Parathyroid adenoma (tissue), 2 donors: ENCODE measurements at regions not wholly inside any gene's neighbourhood (a gene's known extent, or its start where the extent isn't known, plus 50 kb on each side); places are given as distances from the start of the nearest gene placed in this dataset.

ENCODE experiments used
- H2AFZ ChIP-seq: fragments of 300-600 bp; sonication (generic); one replicate; pipeline ENCODE4 v1.7.0; 2017; ENCODE audit warnings: antibody characterized with exemption, mild to moderate bottlenecking
- H3K27ac ChIP-seq: fragments of 300-600 bp; sonication (generic); one replicate; pipeline ENCODE4 v1.7.0; 2017
- H3K27me3 ChIP-seq: fragments of 300-600 bp; sonication (generic); one replicate; pipeline ENCODE4 v1.7.0; 2017; ENCODE audit warnings: low read length; ENCODE audit not compliant: control insufficient read depth, insufficient read depth
- H3K36me3 ChIP-seq: fragments of 300-600 bp; sonication (generic); one replicate; pipeline ENCODE4 v1.7.0; 2017; ENCODE audit warnings: low read length; ENCODE audit not compliant: control insufficient read depth, insufficient read depth
- H3K4me1 ChIP-seq: fragments of 300-600 bp; sonication (generic); one replicate; pipeline ENCODE4 v1.7.0; 2017; ENCODE audit warnings: control low read depth
- H3K4me2 ChIP-seq: fragments of 300-600 bp; sonication (generic); one replicate; pipeline ENCODE4 v1.7.0; 2017; ENCODE audit warnings: low read length
- H3K4me3 ChIP-seq: fragments of 300-600 bp; sonication (generic); one replicate; pipeline ENCODE4 v1.7.0; 2017; ENCODE audit warnings: low read depth, low read length
- H3K79me2 ChIP-seq: fragments of 300-600 bp; sonication (generic); one replicate; pipeline ENCODE4 v1.7.0; 2017; ENCODE audit warnings: control low read depth
- H3K9ac ChIP-seq: fragments of 300-600 bp; sonication (generic); one replicate; pipeline ENCODE4 v1.7.0; 2017; ENCODE audit warnings: mild to moderate bottlenecking
- H3K9me3 ChIP-seq: fragments of 300-600 bp; sonication (generic); one replicate; pipeline ENCODE4 v1.7.0; 2017; ENCODE audit warnings: low read length; ENCODE audit not compliant: control insufficient read depth
- CTCF ChIP-seq: fragments of 300-600 bp; sonication (generic); IDR thresholded peaks from one replicate; pipeline ENCODE4 v1.7.0; 2017; ENCODE audit warnings: antibody characterized with exemption, mild to moderate bottlenecking
- donor health status: primary hyperparathyroidism.

GRCh38 chr2:195545811-195546210 is 111.2 kb upstream of the SLC39A10 start:
- H3K9ac ChIP-seq: no peak overlapping the region
- no peak overlapping the region for H3K27ac ChIP-seq
- no peak overlapping the region for H3K4me2 ChIP-seq
- H2AFZ ChIP-seq: no peak overlapping the region
- no peaks in the 10 kb centered on the region for H3K27me3 ChIP-seq
- no peak for TF ChIP-seq CTCF
- H3K36me3 ChIP-seq: no peaks in the 10 kb centered on the region
- H3K4me3 ChIP-seq: no peak overlapping the region
- H3K9me3 ChIP-seq: no peaks in the 10 kb centered on the region
- no peaks in the 10 kb centered on the region for H3K79me2 ChIP-seq
- no peaks in the 10 kb centered on the region for H3K4me1 ChIP-seq

DNA sequence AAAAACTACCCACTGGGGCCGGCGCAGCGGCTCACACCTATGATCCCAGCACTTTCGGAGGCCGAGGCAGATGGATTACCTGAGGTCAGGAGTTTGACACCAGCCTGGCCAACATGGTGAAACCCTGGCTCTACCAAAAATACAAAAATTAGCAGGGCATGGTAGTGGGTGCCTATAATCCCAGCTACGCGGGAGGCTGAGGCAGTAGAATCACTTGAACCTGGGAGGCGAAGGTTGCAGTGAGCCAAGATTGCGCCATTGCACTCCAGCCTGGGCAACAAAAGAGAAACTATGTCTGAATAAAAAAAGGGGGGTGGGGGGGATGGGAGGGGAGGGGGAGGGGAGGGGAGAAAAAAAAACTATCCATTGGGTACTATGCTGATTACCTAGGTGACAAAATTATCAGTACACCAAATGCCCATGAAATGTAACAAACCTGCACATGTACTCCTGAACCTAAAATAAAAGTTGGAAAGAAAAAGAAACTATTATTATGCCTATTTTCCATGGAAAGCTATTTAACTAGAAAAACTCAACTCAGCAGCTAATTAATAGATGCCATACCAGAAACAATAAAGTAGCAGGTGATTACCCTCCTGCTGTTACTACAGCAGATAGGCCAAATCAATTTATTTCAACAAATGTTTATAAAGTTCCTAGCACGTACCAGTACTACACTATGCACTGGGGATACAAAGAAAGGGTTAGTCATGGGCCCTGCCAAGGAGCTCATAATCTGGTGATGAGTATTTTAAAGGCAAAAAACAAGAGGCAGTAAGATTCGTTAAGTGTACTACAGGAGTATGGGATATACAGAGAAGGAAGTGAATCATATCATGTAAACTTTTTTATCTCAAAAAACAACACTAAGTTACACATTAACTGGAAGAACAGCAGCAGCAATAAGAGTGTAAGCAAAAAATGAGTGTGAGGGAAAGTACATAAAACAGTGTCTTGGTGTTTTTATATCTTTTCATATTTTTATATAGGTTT is 112.8 kb upstream of the SLC39A10 start:
- Histone ChIP-seq H3K9ac (no peak overlapping the region), H3K4me3 (no peak overlapping the region), H3K9me3 (no peaks in the 10 kb centered on the region), H3K4me1 (no peaks in the 10 kb centered on the region), H3K79me2 (no peaks in the 10 kb centered on the region), H3K27ac (no peak overlapping the region), H3K27me3 (no peaks in the 10 kb centered on the region), H3K36me3 (no peaks in the 10 kb centered on the region), H3K4me2 (no peak overlapping the region), H2AFZ (no peak overlapping the region)
- TF ChIP-seq CTCF: no peak

- Histone ChIP-seq H3K36me3 (no peaks in the 10 kb centered on the region), H3K27ac (no peak overlapping the region), H3K9ac (no peak overlapping the region), H3K79me2 (no peaks in the 10 kb centered on the region), H3K4me1 (no peaks in the 10 kb centered on the region), H3K9me3 (no peaks in the 10 kb centered on the region), H2AFZ (no peak overlapping the region), H3K4me3 (no peak overlapping the region), H3K4me2 (no peak overlapping the region), H3K27me3 (no peaks in the 10 kb centered on the region)
- TF ChIP-seq CTCF: no peak
These were observed 114.0 kb upstream of the SLC39A10 start for GRCh38 chr2:195543063-195543462.

DNA sequence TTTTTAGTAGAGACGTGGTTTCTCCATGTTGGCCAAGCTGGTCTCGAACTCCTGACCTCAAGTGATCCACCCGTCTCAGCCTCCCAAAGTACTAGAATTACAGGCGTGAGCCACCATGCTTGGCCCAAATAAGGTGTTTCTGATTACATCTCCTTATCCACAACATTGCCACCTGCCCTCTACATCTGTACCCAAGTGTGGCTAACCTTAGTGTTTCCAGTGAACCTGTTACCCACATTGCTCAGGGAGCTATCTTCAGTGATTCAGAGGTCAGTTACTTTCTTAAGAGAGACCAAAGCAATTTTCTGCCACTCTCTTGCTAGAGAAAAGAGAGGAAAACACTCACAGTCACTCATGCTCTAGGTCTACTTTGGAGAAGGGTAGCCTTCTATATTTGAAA is 115.0 kb upstream of the SLC39A10 start:
- no peaks in the 10 kb centered on the region for H3K79me2 ChIP-seq
- H3K27ac ChIP-seq: no peak overlapping the region
- H3K4me1 ChIP-seq: no peaks in the 10 kb centered on the region
- H3K27me3 ChIP-seq: no peaks in the 10 kb centered on the region
- H3K36me3 ChIP-seq: no peaks in the 10 kb centered on the region
- H2AFZ ChIP-seq: no peak overlapping the region
- no peak overlapping the region for H3K4me2 ChIP-seq
- no peak overlapping the region for H3K9ac ChIP-seq
- no peak overlapping the region for H3K4me3 ChIP-seq
- TF ChIP-seq CTCF: no peak
- no peaks in the 10 kb centered on the region for H3K9me3 ChIP-seq

DNA sequence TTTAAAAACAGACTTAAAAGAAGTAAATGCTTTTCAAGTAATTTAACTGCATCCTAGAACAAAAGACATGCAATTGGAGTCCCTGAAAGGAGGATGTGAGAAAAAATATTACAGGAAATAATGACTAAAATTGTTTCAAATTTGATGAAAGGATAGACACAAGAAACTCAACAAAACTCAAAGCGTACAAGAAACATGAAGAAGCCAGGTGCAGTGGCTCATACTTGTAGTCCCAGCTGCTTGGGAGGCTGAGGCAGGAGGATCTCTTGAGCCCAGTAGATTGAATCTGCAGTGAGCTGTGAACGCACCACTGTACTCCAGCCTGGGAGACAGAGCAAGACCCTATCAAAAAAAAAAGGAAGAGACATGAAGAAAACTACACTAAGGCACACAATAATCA is 118.1 kb upstream of the SLC39A10 start:
- no peak for TF ChIP-seq CTCF
- Histone ChIP-seq H3K27me3 (no peaks in the 10 kb centered on the region), H3K4me3 (no peak overlapping the region), H3K4me2 (no peak overlapping the region), H3K27ac (no peak overlapping the region), H3K9me3 (no peaks in the 10 kb centered on the region), H3K4me1 (no peaks in the 10 kb centered on the region), H2AFZ (no peak overlapping the region), H3K9ac (no peak overlapping the region), H3K79me2 (no peaks in the 10 kb centered on the region), H3K36me3 (no peaks in the 10 kb centered on the region)
